ENCODE measurements at regions not wholly inside any gene's neighbourhood (a gene's known extent, or its start where the extent isn't known, plus 50 kb on each side); places are given as distances from the start of the nearest gene placed in this dataset.
A peak's percentile ranks its signal among the peaks of the same experiment; 100 is the strongest.
"Not testable (repeated sequence)": the region's sequence is repeated elsewhere in the genome, so short reads cannot be mapped to it uniquely, and the experiment has no call there.

GRCh38 chr4:111274060-111274459 lies 651.2 kb upstream of the PITX2 start:
- no peak for DNase-seq (ENCODE audit: low spot score)

GRCh38 chr4:111274486-111274885 lies 651.6 kb upstream of the PITX2 start:
- DNase-seq (ENCODE audit: low spot score): no peak

- no peak for DNase-seq (ENCODE audit: low spot score)
Observed at GRCh38 chr4:111281219-111281618, 658.3 kb upstream of the PITX2 start.

- DNase-seq (ENCODE audit: low spot score): no peak
Observed at GRCh38 chr4:111282035-111282434, 659.2 kb upstream of the PITX2 start.

- peak; percentile 32 for DNase-seq (ENCODE audit: low spot score)
Observed at GRCh38 chr4:111283066-111283677, 660.3 kb upstream of the PITX2 start.

GRCh38 chr4:111296466-111296865 lies 673.6 kb upstream of the PITX2 start:
- no peak for DNase-seq (ENCODE audit: low spot score)

- DNase-seq (ENCODE audit: low spot score): no peak
Observed at GRCh38 chr4:111303806-111304205, 680.9 kb upstream of the PITX2 start.

- no peak for DNase-seq (ENCODE audit: low spot score)
Observed at GRCh38 chr4:111323496-111323895, 700.6 kb upstream of the PITX2 start.

- no peak for DNase-seq (ENCODE audit: low spot score)
Observed at GRCh38 chr4:111323916-111324315, 701.0 kb upstream of the PITX2 start.

GRCh38 chr4:111326450-111326849 lies 703.6 kb upstream of the PITX2 start:
- no peak for DNase-seq (ENCODE audit: low spot score)

- DNase-seq (ENCODE audit: low spot score): no peak
Observed at GRCh38 chr4:111330786-111331185, 707.9 kb upstream of the PITX2 start.

- DNase-seq (ENCODE audit: low spot score): no peak
Observed at GRCh38 chr4:111334361-111334760, 711.5 kb upstream of the PITX2 start.

GRCh38 chr4:111337186-111337876 lies 714.5 kb upstream of the PITX2 start:
- DNase-seq (ENCODE audit: low spot score): not testable (repeated sequence)

- DNase-seq (ENCODE audit: low spot score): no peak
Observed at GRCh38 chr4:111359602-111360001, 736.7 kb upstream of the PITX2 start.

- DNase-seq (ENCODE audit: low spot score): no peak
Observed at GRCh38 chr4:111360906-111361305, 738.0 kb upstream of the PITX2 start.

- no peak for DNase-seq (ENCODE audit: low spot score)
Observed at GRCh38 chr4:111362941-111363361, 740.1 kb upstream of the PITX2 start.

- DNase-seq (ENCODE audit: low spot score): not testable (repeated sequence)
Observed at GRCh38 chr4:111377880-111378279, 755.0 kb upstream of the PITX2 start.

GRCh38 chr4:111388561-111388960 lies 756.7 kb upstream of the FAM241A start:
- DNase-seq (ENCODE audit: low spot score): no peak

- no peak for DNase-seq (ENCODE audit: low spot score)
Observed at GRCh38 chr4:111391829-111392228, 753.4 kb upstream of the FAM241A start.

GRCh38 chr4:111393781-111394180 lies 751.5 kb upstream of the FAM241A start:
- DNase-seq (ENCODE audit: low spot score): no peak

- DNase-seq (ENCODE audit: low spot score): peak; percentile 72
Observed at GRCh38 chr4:111398906-111399330, 746.3 kb upstream of the FAM241A start.

- peak; percentile 16 for DNase-seq (ENCODE audit: low spot score)
Observed at GRCh38 chr4:111399623-111400022, 745.6 kb upstream of the FAM241A start.

- peak; percentile 89 for DNase-seq (ENCODE audit: low spot score)
Observed at GRCh38 chr4:111400741-111401140, 744.5 kb upstream of the FAM241A start.

- no peak for DNase-seq (ENCODE audit: low spot score)
Observed at GRCh38 chr4:111404673-111405072, 740.6 kb upstream of the FAM241A start.
